GM19025 (cell line): ENCODE measurements at regions not wholly inside any gene's neighbourhood (a gene's known extent, or its start where the extent isn't known, plus 50 kb on each side); places are given as distances from the start of the nearest gene placed in this dataset.
"Not testable (repeated sequence)": the region's sequence is repeated elsewhere in the genome, so short reads cannot be mapped to it uniquely, and the experiment has no call there.

Source experiments
- ATAC-seq: cut with Tn5 transposase; IDR thresholded peaks from one replicate; pipeline ENCODE4 v1.9.1; 2021; ENCODE audit warnings: mild to moderate bottlenecking, low read depth, moderate library complexity; ENCODE audit not compliant: unreplicated experiment

GRCh38 chr2:35495182-35495581 is 860.4 kb upstream of the CRIM1 start:
- ATAC-seq: no peak

- ATAC-seq: not testable (repeated sequence)
Measured at GRCh38 chr2:35478121-35478520, 877.5 kb upstream of the CRIM1 start.

GRCh38 chr2:35468245-35468644 is 887.3 kb upstream of the CRIM1 start:
- ATAC-seq: no peak

- ATAC-seq: no peak
Measured at GRCh38 chr2:35463805-35464596, 891.6 kb upstream of the CRIM1 start.

- ATAC-seq: no peak
Measured at GRCh38 chr2:35462226-35462998, 893.2 kb upstream of the CRIM1 start.

GRCh38 chr2:35461406-35461805 is 894.2 kb upstream of the CRIM1 start:
- ATAC-seq: no peak

- ATAC-seq: no peak
Measured at GRCh38 chr2:35454966-35455638, 900.5 kb upstream of the CRIM1 start.

- no peak for ATAC-seq
Measured at GRCh38 chr2:35447821-35448220, 907.8 kb upstream of the CRIM1 start.

- no peak for ATAC-seq
Measured at GRCh38 chr2:35447215-35447614, 908.4 kb upstream of the CRIM1 start.

GRCh38 chr2:35443087-35443486 is 912.5 kb upstream of the CRIM1 start:
- no peak for ATAC-seq

GRCh38 chr2:35441575-35441974 is 914.0 kb upstream of the CRIM1 start:
- not testable (repeated sequence) for ATAC-seq

- ATAC-seq: not testable (repeated sequence)
Measured at GRCh38 chr2:35440308-35440707, 915.3 kb upstream of the CRIM1 start.

- not testable (repeated sequence) for ATAC-seq
Measured at GRCh38 chr2:35436893-35437292, 918.7 kb upstream of the CRIM1 start.

- ATAC-seq: no peak
Measured at GRCh38 chr2:35428548-35428947, 927.0 kb upstream of the CRIM1 start.

- ATAC-seq: no peak
Measured at GRCh38 chr2:35421485-35421884, 934.1 kb upstream of the CRIM1 start.

GRCh38 chr2:35417293-35417692 is 938.3 kb upstream of the CRIM1 start:
- ATAC-seq: no peak

- ATAC-seq: no peak
Measured at GRCh38 chr2:35416391-35417140, 939.0 kb upstream of the CRIM1 start.

- ATAC-seq: no peak
Measured at GRCh38 chr2:35415942-35416341, 939.6 kb upstream of the CRIM1 start.

GRCh38 chr2:35415282-35415681 is 940.3 kb upstream of the CRIM1 start:
- ATAC-seq: no peak

- ATAC-seq: peak; percentile 60
Measured at GRCh38 chr2:35410431-35411061, 945.0 kb upstream of the CRIM1 start.
